CD4-positive, alpha-beta T cell treated with Interleukin-4 for 1 hour (primary cell): ENCODE measurements at regions not wholly inside any gene's neighbourhood (a gene's known extent, or its start where the extent isn't known, plus 50 kb on each side); places are given as distances from the start of the nearest gene placed in this dataset.

ENCODE experiments used
- DNase-seq, 2 donors: peaks; one replicate each; pipeline ENCODE4 v3.0.0-alpha.2; 2020 to 2022

GRCh38 chr6:91149246-91149955 lies 562.5 kb upstream of the MAP3K7 start:
- no peak for DNase-seq

GRCh38 chr6:91144126-91144525 lies 557.3 kb upstream of the MAP3K7 start:
- DNase-seq: no peak

GRCh38 chr6:91142154-91142553 lies 555.3 kb upstream of the MAP3K7 start:
- no peak for DNase-seq

GRCh38 chr6:91141346-91141745 lies 554.5 kb upstream of the MAP3K7 start:
- no peak for DNase-seq

- DNase-seq: no peak
Measured at GRCh38 chr6:91140449-91140848, 553.6 kb upstream of the MAP3K7 start.

- DNase-seq: no peak
Measured at GRCh38 chr6:91137286-91137685, 550.4 kb upstream of the MAP3K7 start.

- no peak for DNase-seq
Measured at GRCh38 chr6:91135406-91136103, 548.7 kb upstream of the MAP3K7 start.

GRCh38 chr6:91132461-91132860 lies 545.6 kb upstream of the MAP3K7 start:
- no peak for DNase-seq

GRCh38 chr6:91130126-91130525 lies 543.3 kb upstream of the MAP3K7 start:
- no peak for DNase-seq

- no peak for DNase-seq
Measured at GRCh38 chr6:91127752-91128151, 540.9 kb upstream of the MAP3K7 start.

- no peak for DNase-seq
Measured at GRCh38 chr6:91126876-91127275, 540.0 kb upstream of the MAP3K7 start.

GRCh38 chr6:91117550-91117949 lies 530.7 kb upstream of the MAP3K7 start:
- no peak for DNase-seq

GRCh38 chr6:91114123-91114708 lies 527.3 kb upstream of the MAP3K7 start:
- DNase-seq: no peak

GRCh38 chr6:91106083-91106482 lies 519.2 kb upstream of the MAP3K7 start:
- no peak for DNase-seq

- no peak for DNase-seq
Measured at GRCh38 chr6:91105532-91105931, 518.7 kb upstream of the MAP3K7 start.

GRCh38 chr6:91099479-91099878 lies 512.6 kb upstream of the MAP3K7 start:
- no peak for DNase-seq

GRCh38 chr6:91098006-91098405 lies 511.1 kb upstream of the MAP3K7 start:
- DNase-seq: no peak

GRCh38 chr6:91097364-91097763 lies 510.5 kb upstream of the MAP3K7 start:
- no peak for DNase-seq

- DNase-seq: no peak
Measured at GRCh38 chr6:91094806-91095475, 508.1 kb upstream of the MAP3K7 start.

GRCh38 chr6:91094341-91094740 lies 507.5 kb upstream of the MAP3K7 start:
- DNase-seq: no peak

GRCh38 chr6:91088976-91089375 lies 502.1 kb upstream of the MAP3K7 start:
- no peak for DNase-seq

- no peak for DNase-seq
Measured at GRCh38 chr6:91088515-91088914, 501.6 kb upstream of the MAP3K7 start.

- DNase-seq: no peak
Measured at GRCh38 chr6:91087908-91088307, 501.0 kb upstream of the MAP3K7 start.

GRCh38 chr6:91083211-91083610 lies 496.3 kb upstream of the MAP3K7 start:
- DNase-seq: no peak
